SK-N-SH treated with all-trans-retinoic acid at 6 μM for 48 hours (cell line): ENCODE measurements at regions not wholly inside any gene's neighbourhood (a gene's known extent, or its start where the extent isn't known, plus 50 kb on each side); places are given as distances from the start of the nearest gene placed in this dataset.

Experiments used
- CREB5 ChIP-seq: fragments of 250-450 bp; sonication (Bioruptor Pico); IDR thresholded peaks from 2 replicates; pipeline ENCODE4 v1.5.1; 2020; ENCODE audit warnings: low read depth, mild to moderate bottlenecking, moderate library complexity
- CSRNP3 ChIP-seq: fragments of 250-450 bp; sonication (Bioruptor Pico); IDR thresholded peaks from 2 replicates; pipeline ENCODE4 v1.5.1; 2021; ENCODE audit warnings: mild to moderate bottlenecking, moderate library complexity
- ISL1 ChIP-seq: fragments of 250-450 bp; sonication (Bioruptor Pico); IDR thresholded peaks from 2 replicates; pipeline ENCODE4 v2.1.2; 2022; ENCODE audit warnings: mild to moderate bottlenecking, moderate library complexity
- PATZ1 ChIP-seq: fragments of 250-450 bp; sonication (Bioruptor Pico); IDR thresholded peaks from 2 replicates; pipeline ENCODE4 v1.8.0; 2020; ENCODE audit warnings: mild to moderate bottlenecking, moderate library complexity, borderline replicate concordance
- PPARA ChIP-seq: fragments of 250-450 bp; sonication (Bioruptor Pico); IDR thresholded peaks from 2 replicates; pipeline ENCODE4 v1.5.0; 2020; ENCODE audit warnings: mild to moderate bottlenecking, borderline replicate concordance
- ZC3H10 ChIP-seq: fragments of 250-450 bp; sonication (Bioruptor Pico); IDR thresholded peaks from 2 replicates; pipeline ENCODE4 v1.5.1; 2021; ENCODE audit warnings: mild to moderate bottlenecking, moderate library complexity
- ZFP3 ChIP-seq: fragments of 250-450 bp; sonication (Bioruptor Pico); IDR thresholded peaks from 2 replicates; pipeline ENCODE4 v1.5.0; 2020; ENCODE audit warnings: mild to moderate bottlenecking, moderate library complexity
- ZFP30 ChIP-seq: fragments of 450-650 bp; formaldehyde crosslinking; IDR thresholded peaks from 2 replicates; pipeline ENCODE4 v1.5.0; 2022; ENCODE audit warnings: mild to moderate bottlenecking, moderate library complexity

GRCh38 chr5:23303836-23304235 lies 203.6 kb upstream of the PRDM9 start:
- TF ChIP-seq ISL1 = no peak
- no peak for TF ChIP-seq ZFP30 (CRISPR knock-in tag)
- no peak for TF ChIP-seq PATZ1 (CRISPR knock-in tag)
- TF ChIP-seq ZFP3 = no peak
- no peak for TF ChIP-seq ZC3H10 (CRISPR knock-in tag)
- no peak for TF ChIP-seq CSRNP3 (CRISPR knock-in tag)
- no peak for TF ChIP-seq PPARA
- no peak for TF ChIP-seq CREB5
